ENCODE measurements at regions not wholly inside any gene's neighbourhood (a gene's known extent, or its start where the extent isn't known, plus 50 kb on each side); places are given as distances from the start of the nearest gene placed in this dataset.

DNA sequence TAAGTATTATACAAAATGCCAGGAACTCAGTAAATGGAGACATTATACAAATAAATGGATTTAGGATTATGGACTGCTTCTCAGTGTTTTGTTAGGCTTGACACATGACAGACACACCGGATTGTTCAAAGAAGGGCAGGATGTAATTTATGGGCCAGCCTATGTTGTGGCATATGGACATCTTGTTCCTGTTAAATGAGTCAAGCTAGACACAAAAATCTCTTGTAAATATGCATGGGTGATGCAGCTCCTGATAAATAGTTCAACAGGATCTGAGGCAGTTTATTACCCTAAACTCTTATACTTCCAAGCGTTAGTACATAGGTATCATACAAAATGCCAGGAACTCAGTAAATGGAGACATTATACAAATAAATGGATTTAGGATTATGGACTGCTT is 502.3 kb downstream of the TBC1D4 start:
- no peak for FAIRE-seq
- TF ChIP-seq EZH2 (IDR thresholded peaks at IDR 0.05; ENCODE audit: low read length): no peak
- TF ChIP-seq, protein P1, sequence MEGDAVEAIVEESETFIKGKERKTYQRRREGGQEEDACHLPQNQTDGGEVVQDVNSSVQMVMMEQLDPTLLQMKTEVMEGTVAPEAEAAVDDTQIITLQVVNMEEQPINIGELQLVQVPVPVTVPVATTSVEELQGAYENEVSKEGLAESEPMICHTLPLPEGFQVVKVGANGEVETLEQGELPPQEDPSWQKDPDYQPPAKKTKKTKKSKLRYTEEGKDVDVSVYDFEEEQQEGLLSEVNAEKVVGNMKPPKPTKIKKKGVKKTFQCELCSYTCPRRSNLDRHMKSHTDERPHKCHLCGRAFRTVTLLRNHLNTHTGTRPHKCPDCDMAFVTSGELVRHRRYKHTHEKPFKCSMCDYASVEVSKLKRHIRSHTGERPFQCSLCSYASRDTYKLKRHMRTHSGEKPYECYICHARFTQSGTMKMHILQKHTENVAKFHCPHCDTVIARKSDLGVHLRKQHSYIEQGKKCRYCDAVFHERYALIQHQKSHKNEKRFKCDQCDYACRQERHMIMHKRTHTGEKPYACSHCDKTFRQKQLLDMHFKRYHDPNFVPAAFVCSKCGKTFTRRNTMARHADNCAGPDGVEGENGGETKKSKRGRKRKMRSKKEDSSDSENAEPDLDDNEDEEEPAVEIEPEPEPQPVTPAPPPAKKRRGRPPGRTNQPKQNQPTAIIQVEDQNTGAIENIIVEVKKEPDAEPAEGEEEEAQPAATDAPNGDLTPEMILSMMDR (optimal IDR thresholded peaks at IDR 0.05 in 1 of 3, IDR thresholded peaks at IDR 0.05 in 1 of 3, conservative IDR thresholded peaks at IDR 0.05 in 1 of 3; ENCODE audit: extremely low read depth in 1 of 3, insufficient read depth in 2 of 3, low read length in 3 of 3): no peak

GRCh38 chr13:74978591-74978990 is 503.4 kb downstream of the TBC1D4 start:
- Histone ChIP-seq H3K27me3 (ENCODE audit: control insufficient read depth, extremely low read depth, insufficient read depth, low read length) (no peaks in the 10 kb centered on the region), H2AFZ (ENCODE audit: control insufficient read depth, low read length) (no peak overlapping the region), H3K79me2 (ENCODE audit: control insufficient read depth, insufficient read depth, low read length) (no peaks in the 10 kb centered on the region), H3K4me3 (ENCODE audit: control insufficient read depth in 2 of 3, extremely low read depth in 1 of 3, insufficient read depth in 2 of 3, low read depth in 1 of 3, low read length in 3 of 3) (no peak overlapping the region), H3K9me1 (ENCODE audit: control insufficient read depth, extremely low read depth, insufficient read depth, low read length) (no peaks in the 10 kb centered on the region), H3K9me3 (ENCODE audit: control insufficient read depth, low read depth, low read length) (no peaks in the 10 kb centered on the region), H3K4me2 (ENCODE audit: control insufficient read depth, extremely low read depth, insufficient read depth, low read depth, low read length) (no peak overlapping the region), H3K9ac (ENCODE audit: control insufficient read depth, extremely low read depth, insufficient read depth, low read length) (no peak overlapping the region), H3K36me3 (ENCODE audit: control insufficient read depth in 2 of 2, extremely low read depth in 1 of 2, insufficient read depth in 2 of 2, low read length in 2 of 2) (no peaks in the 10 kb centered on the region), H3K27ac (ENCODE audit: control insufficient read depth, insufficient read depth, low read length) (no peak overlapping the region), H4K20me1 (ENCODE audit: control insufficient read depth, extremely low read depth, insufficient read depth, low read length) (no peaks in the 10 kb centered on the region), H3K4me1 (ENCODE audit: control insufficient read depth, extremely low read depth, insufficient read depth, low read length) (no peaks in the 10 kb centered on the region)
- TF ChIP-seq, protein P1 (optimal IDR thresholded peaks at IDR 0.05 in 1 of 3, IDR thresholded peaks at IDR 0.05 in 1 of 3, conservative IDR thresholded peaks at IDR 0.05 in 1 of 3; ENCODE audit: extremely low read depth in 1 of 3, insufficient read depth in 2 of 3, low read length in 3 of 3): no peak
- TF ChIP-seq EZH2 (IDR thresholded peaks at IDR 0.05; ENCODE audit: low read length): no peak
- DNase-seq (ENCODE audit: low read depth, low spot score) (no peak), FAIRE-seq (no peak)
- dilution Hi-C loops (cut with MboI; ENCODE audit: extremely low pct_ligation_motif_present, low sequenced_read_pairs): no loop called here

More for the DNA sequence above, 502.3 kb downstream of the TBC1D4 start:
- H2AFZ ChIP-seq (ENCODE audit: control insufficient read depth, low read length): no peak overlapping the region
- H3K27ac ChIP-seq (ENCODE audit: control insufficient read depth, insufficient read depth, low read length): no peak overlapping the region
- H3K4me2 ChIP-seq (ENCODE audit: control insufficient read depth, extremely low read depth, insufficient read depth, low read depth, low read length): no peak overlapping the region
- no peaks in the 10 kb centered on the region for H3K79me2 ChIP-seq (ENCODE audit: control insufficient read depth, insufficient read depth, low read length)
- no peak overlapping the region for H3K9ac ChIP-seq (ENCODE audit: control insufficient read depth, extremely low read depth, insufficient read depth, low read length)
- H3K27me3 ChIP-seq (ENCODE audit: control insufficient read depth, extremely low read depth, insufficient read depth, low read length): no peaks in the 10 kb centered on the region
- no peak overlapping the region for H3K4me3 ChIP-seq (ENCODE audit: control insufficient read depth in 2 of 3, extremely low read depth in 1 of 3, insufficient read depth in 2 of 3, low read depth in 1 of 3, low read length in 3 of 3)
- H4K20me1 ChIP-seq (ENCODE audit: control insufficient read depth, extremely low read depth, insufficient read depth, low read length): no peaks in the 10 kb centered on the region
- no peaks in the 10 kb centered on the region for H3K4me1 ChIP-seq (ENCODE audit: control insufficient read depth, extremely low read depth, insufficient read depth, low read length)
- H3K36me3 ChIP-seq (ENCODE audit: control insufficient read depth in 2 of 2, extremely low read depth in 1 of 2, insufficient read depth in 2 of 2, low read length in 2 of 2): no peaks in the 10 kb centered on the region
- H3K9me1 ChIP-seq (ENCODE audit: control insufficient read depth, extremely low read depth, insufficient read depth, low read length): no peaks in the 10 kb centered on the region
- H3K9me3 ChIP-seq (ENCODE audit: control insufficient read depth, low read depth, low read length): no peaks in the 10 kb centered on the region
- dilution Hi-C loops (cut with MboI; ENCODE audit: extremely low pct_ligation_motif_present, low sequenced_read_pairs): no loop called here
- no peak for DNase-seq (ENCODE audit: low read depth, low spot score)
